PC-9 (cell line): ENCODE measurements at regions not wholly inside any gene's neighbourhood (a gene's known extent, or its start where the extent isn't known, plus 50 kb on each side); places are given as distances from the start of the nearest gene placed in this dataset.

ENCODE experiments used
- CTCF ChIP-seq: fragments of 200-600 bp; sonication (generic); conservative IDR thresholded peaks from 2 replicates; pipeline ENCODE4 v1.6.1; 2017; ENCODE audit warnings: mixed run types, antibody characterized with exemption, mild to moderate bottlenecking, moderate library complexity
- EZH2 ChIP-seq: fragments of 200-600 bp; sonication (generic); IDR thresholded peaks from 2 replicates; pipeline ENCODE4 v1.8.0; 2017; ENCODE audit warnings: antibody characterized with exemption, low read depth

DNA sequence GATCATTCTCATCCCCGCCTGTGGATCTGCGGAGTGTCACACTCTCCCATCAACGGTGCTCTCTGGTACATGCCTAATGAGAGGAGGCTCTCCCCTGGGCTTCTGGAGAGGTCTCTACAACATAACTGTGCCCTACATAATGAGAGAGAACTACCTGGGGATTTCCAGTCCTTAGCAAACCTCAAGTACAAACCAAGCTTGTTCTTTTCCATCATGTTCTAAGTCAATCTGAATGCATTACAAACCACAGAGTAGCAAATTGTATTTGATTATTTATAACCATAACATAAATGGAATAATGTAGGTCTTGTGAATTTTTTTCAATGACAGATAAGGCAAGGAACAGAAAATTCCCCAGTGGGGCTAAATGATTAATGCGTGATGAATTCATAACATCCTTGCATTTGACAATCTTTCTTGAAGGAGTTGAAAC is 412.4 kb upstream of the NRP1 start:
- TF ChIP-seq CTCF, result no peak
- TF ChIP-seq EZH2, result no peak
